OCI-LY7 (cell line): ENCODE measurements at regions not wholly inside any gene's neighbourhood (a gene's known extent, or its start where the extent isn't known, plus 50 kb on each side); places are given as distances from the start of the nearest gene placed in this dataset.

Experiments used
- BruUV-seq: library from RNA; stranded (reverse); fragments of 400-500 nt; replicated peaks from 2 replicates; lab custom pipeline; 2021; lab: Mats Ljungman, UMichigan
- CTCF ChIA-PET: fragments of 300-600 bp; sonication (Branson Sonifier 250); formaldehyde crosslinking; loops from one replicate; lab custom pipeline; 2022; ENCODE audit warnings: antibody characterized with exemption; ENCODE audit not compliant: unreplicated experiment; lab: Charles Lee
- POLR2A ChIA-PET: fragments of 300-600 bp; sonication (Branson Sonifier 250); formaldehyde crosslinking; loops from one replicate; lab custom pipeline; 2022; ENCODE audit warnings: antibody characterized with exemption; lab: Charles Lee
- DNase-seq: peaks from one replicate; pipeline ENCODE4 v3.0.0-alpha.2; 2015; ENCODE audit warnings: low spot score
- H2AFZ ChIP-seq: fragments of 200-600 bp; sonication (generic), shearing (Covaris generic); 2 replicates; pipeline ENCODE4 v1.6.1; 2014; ENCODE audit warnings: mild to moderate bottlenecking, antibody characterized with exemption, low read length, moderate library complexity
- H3K27ac ChIP-seq: fragments of 200-600 bp; sonication (generic); 2 replicates; pipeline ENCODE4 v1.5.1; 2014; ENCODE audit warnings: mixed run types, low read depth, mild to moderate bottlenecking, moderate library complexity, low read length, inconsistent platforms; ENCODE audit not compliant: poor library complexity, severe bottlenecking
- H3K36me3 ChIP-seq: fragments of 200-600 bp; sonication (generic); 2 replicates; pipeline ENCODE4 v1.6.1; 2014; ENCODE audit warnings: mild to moderate bottlenecking, antibody characterized with exemption, low read length, moderate library complexity, mixed read lengths; ENCODE audit not compliant: insufficient read depth
- H3K4me1 ChIP-seq: fragments of 200-600 bp; sonication (generic); 2 replicates; pipeline ENCODE4 v1.5.1; 2014; ENCODE audit warnings: mild to moderate bottlenecking, low read length; ENCODE audit not compliant: insufficient read depth, poor library complexity, severe bottlenecking
- H3K4me2 ChIP-seq: fragments of 200-600 bp; sonication (generic); 2 replicates; pipeline ENCODE4 v1.6.1; 2014; ENCODE audit warnings: mild to moderate bottlenecking, low read length
- H3K4me3 ChIP-seq: fragments of 200-600 bp; sonication (generic); 2 replicates; pipeline ENCODE4 v1.5.1; 2014; ENCODE audit warnings: mild to moderate bottlenecking, low read depth, low read length; ENCODE audit not compliant: poor library complexity, severe bottlenecking
- H3K79me2 ChIP-seq: fragments of 200-600 bp; sonication (generic); 2 replicates; pipeline ENCODE4 v1.6.1; 2016; ENCODE audit warnings: low read depth, mild to moderate bottlenecking, low read length, moderate library complexity, mixed read lengths; ENCODE audit not compliant: insufficient read depth
- H3K9me2 ChIP-seq: fragments of 200-600 bp; sonication (generic); 2 replicates; pipeline ENCODE4 v1.6.1; 2016; ENCODE audit warnings: mild to moderate bottlenecking, low read length, mixed read lengths; ENCODE audit not compliant: insufficient read depth
- H3K9me3 ChIP-seq: fragments of 200-600 bp; sonication (generic); 2 replicates; pipeline ENCODE4 v1.6.1; 2014; ENCODE audit warnings: mild to moderate bottlenecking, mixed run types, low read length, mixed read lengths
- H4K20me1 ChIP-seq: fragments of 200-600 bp; sonication (generic); 2 replicates; pipeline ENCODE4 v1.6.1; 2014; ENCODE audit warnings: mild to moderate bottlenecking, antibody characterized with exemption, low read length, moderate library complexity, mixed read lengths; ENCODE audit not compliant: insufficient read depth
- EZH2phosphoT487 ChIP-seq: fragments of 200-600 bp; sonication (generic); IDR thresholded peaks from 2 replicates; pipeline ENCODE4 v1.6.1; 2018; ENCODE audit warnings: low read depth, borderline replicate concordance, mild to moderate bottlenecking, mixed run types, antibody characterized with exemption, low read length, moderate library complexity, mixed read lengths
- intact Hi-C: fragments of 100-400 bp; cut with micrococcal nuclease; formaldehyde crosslinking; loops from one replicate; pipeline ENCODE4 v1.10.0; 2022; ENCODE audit not compliant: unreplicated experiment
- TF ChIP-seq, protein P1 (sequence below): fragments of 200-600 bp; sonication (generic); conservative IDR thresholded peaks from 2 replicates; pipeline ENCODE4 v1.5.1; 2014; ENCODE audit warnings: mild to moderate bottlenecking, antibody characterized with exemption, low read length, moderate library complexity, mixed read lengths

- Histone ChIP-seq H3K79me2 (no peaks in the 10 kb centered on the region), H3K36me3 (no peaks in the 10 kb centered on the region), H3K9me2 (no peaks in the 10 kb centered on the region), H3K4me3 (no peak overlapping the region), H3K4me1 (peaks cover 35% of the 10 kb centered on the region), H4K20me1 (no peaks in the 10 kb centered on the region), H3K4me2 (peak overlapping the region; percentile 60), H3K9me3 (no peaks in the 10 kb centered on the region), H2AFZ (peak overlapping the region; percentile 89; the same call in 1 of the 2 replicates), H3K27ac (no peak overlapping the region)
- ChIA-PET CTCF (no interaction called here), POLR2A (interaction anchor here (0.7 to 0.9 kb wide), 2 partner anchors 13 to 52 kb away, joined by 3 read pairs; no protein-coding TSS in a partner anchor)
- DNase-seq, result peak; percentile 45
- intact Hi-C loops, result no loop called here
- no peak for TF ChIP-seq EZH2phosphoT487
- TF ChIP-seq, protein P1, sequence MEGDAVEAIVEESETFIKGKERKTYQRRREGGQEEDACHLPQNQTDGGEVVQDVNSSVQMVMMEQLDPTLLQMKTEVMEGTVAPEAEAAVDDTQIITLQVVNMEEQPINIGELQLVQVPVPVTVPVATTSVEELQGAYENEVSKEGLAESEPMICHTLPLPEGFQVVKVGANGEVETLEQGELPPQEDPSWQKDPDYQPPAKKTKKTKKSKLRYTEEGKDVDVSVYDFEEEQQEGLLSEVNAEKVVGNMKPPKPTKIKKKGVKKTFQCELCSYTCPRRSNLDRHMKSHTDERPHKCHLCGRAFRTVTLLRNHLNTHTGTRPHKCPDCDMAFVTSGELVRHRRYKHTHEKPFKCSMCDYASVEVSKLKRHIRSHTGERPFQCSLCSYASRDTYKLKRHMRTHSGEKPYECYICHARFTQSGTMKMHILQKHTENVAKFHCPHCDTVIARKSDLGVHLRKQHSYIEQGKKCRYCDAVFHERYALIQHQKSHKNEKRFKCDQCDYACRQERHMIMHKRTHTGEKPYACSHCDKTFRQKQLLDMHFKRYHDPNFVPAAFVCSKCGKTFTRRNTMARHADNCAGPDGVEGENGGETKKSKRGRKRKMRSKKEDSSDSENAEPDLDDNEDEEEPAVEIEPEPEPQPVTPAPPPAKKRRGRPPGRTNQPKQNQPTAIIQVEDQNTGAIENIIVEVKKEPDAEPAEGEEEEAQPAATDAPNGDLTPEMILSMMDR, result no peak
- BruUV-seq, result no TSS peak
Observed at GRCh38 chr3:34073961-34074360, 275.5 kb downstream of the PDCD6IP start.

DNA sequence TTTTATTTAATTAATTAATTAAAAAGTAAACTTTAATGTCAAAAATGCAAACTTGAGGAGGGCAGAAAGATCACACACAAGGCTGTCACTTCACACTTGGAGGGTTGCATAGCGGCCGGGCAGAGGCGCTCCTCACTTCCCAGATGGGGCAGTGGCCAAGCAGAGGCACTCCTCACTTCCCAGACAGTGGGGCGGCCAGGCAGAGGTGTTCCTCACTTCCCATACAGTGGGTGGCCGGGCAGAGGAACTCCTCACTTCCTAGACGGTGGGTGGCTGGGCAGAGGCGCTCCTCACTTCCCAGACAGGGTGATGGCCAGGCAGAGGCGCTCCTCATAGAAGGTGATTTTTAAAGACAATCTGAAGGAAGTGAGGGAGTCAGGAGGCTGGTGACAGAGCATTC is 277.5 kb downstream of the PDCD6IP start:
- TF ChIP-seq, protein P1, result no peak
- no peak for TF ChIP-seq EZH2phosphoT487
- POLR2A ChIA-PET, result interaction anchor here (2.5 kb wide), 1 partner anchor 10 kb away, joined by 6 read pairs; no protein-coding TSS in a partner anchor

GRCh38 chr3:34077417-34078195 is 279.2 kb downstream of the PDCD6IP start:
- no peak for TF ChIP-seq EZH2phosphoT487
- TF ChIP-seq, protein P1, result no peak
- Histone ChIP-seq H3K27ac (no peak overlapping the region), H3K9me3 (no peaks in the 10 kb centered on the region), H3K4me3 (no peak overlapping the region), H4K20me1 (no peaks in the 10 kb centered on the region), H3K36me3 (no peaks in the 10 kb centered on the region), H2AFZ (peak overlapping the region; percentile 64), H3K4me2 (peak overlapping the region; percentile 21; the same call in 1 of the 2 replicates), H3K4me1 (peaks cover 19% of the 10 kb centered on the region), H3K9me2 (no peaks in the 10 kb centered on the region), H3K79me2 (no peaks in the 10 kb centered on the region)
- BruUV-seq, result no TSS peak
- POLR2A ChIA-PET, result interaction anchor here (2.5 kb wide), 1 partner anchor 8 kb away, joined by 6 read pairs; no protein-coding TSS in a partner anchor
- intact Hi-C loops, result no loop called here
- CTCF ChIA-PET, result no interaction called here
- DNase-seq, result no peak

More for the DNA sequence above, 277.5 kb downstream of the PDCD6IP start:
- Histone ChIP-seq H3K4me3 (no peak overlapping the region), H3K9me3 (no peaks in the 10 kb centered on the region), H3K4me2 (no peak overlapping the region), H4K20me1 (no peaks in the 10 kb centered on the region), H3K9me2 (no peaks in the 10 kb centered on the region), H3K79me2 (no peaks in the 10 kb centered on the region), H3K27ac (no peak overlapping the region), H3K4me1 (peaks cover 35% of the 10 kb centered on the region), H3K36me3 (no peaks in the 10 kb centered on the region), H2AFZ (no peak overlapping the region)
- intact Hi-C loops, result no loop called here
- DNase-seq, result no peak
- CTCF ChIA-PET, result no interaction called here
- no TSS peak for BruUV-seq
